Thyroid gland (tissue), 4 donors: ENCODE measurements at regions not wholly inside any gene's neighbourhood (a gene's known extent, or its start where the extent isn't known, plus 50 kb on each side); places are given as distances from the start of the nearest gene placed in this dataset.

Experiments used
- CTCF ChIP-seq, 6 experiments: fragments of 200-600 bp in 3 of 6; fragments of 450-650 bp in 3 of 6; sonication (generic) in 3 of 6; IDR thresholded peaks; one replicate each; pipeline ENCODE4 v1.5.1; 2016 to 2019; ENCODE audit warnings: antibody characterized with exemption in 6 of 6, mild to moderate bottlenecking in 2 of 6, inconsistent platforms in 1 of 6, moderate library complexity in 1 of 6
- POLR2A ChIP-seq, 2 donors: fragments of 450-650 bp; IDR thresholded peaks; one replicate each; pipeline ENCODE4 v1.6.1; 2017; ENCODE audit warnings: antibody characterized with exemption in 2 of 2, mild to moderate bottlenecking in 2 of 2, moderate library complexity in 1 of 2

GRCh38 chr2:22673529-22673928 is 711.5 kb upstream of the KLHL29 start:
- TF ChIP-seq CTCF (IDR thresholded peaks at IDR 0.05): no peak
- no peak for TF ChIP-seq POLR2A (IDR thresholded peaks at IDR 0.05)
